Right hindlimb (tissue), 1 donor: ENCODE measurements at regions not wholly inside any gene's neighbourhood (a gene's known extent, or its start where the extent isn't known, plus 50 kb on each side); places are given as distances from the start of the nearest gene placed in this dataset.
"Not testable (repeated sequence)": the region's sequence is repeated elsewhere in the genome, so short reads cannot be mapped to it uniquely, and the experiment has no call there.

Source experiments
- DNase-seq: peaks from one replicate; pipeline ENCODE4 v3.0.0-alpha.2; 2018

GRCh38 chr1:187038784-187039183 lies 210.0 kb downstream of the PLA2G4A start:
- DNase-seq: no peak

GRCh38 chr1:187041104-187041503 lies 212.4 kb downstream of the PLA2G4A start:
- no peak for DNase-seq

- no peak for DNase-seq
These were observed 213.8 kb downstream of the PLA2G4A start for GRCh38 chr1:187042538-187042937.

- not testable (repeated sequence) for DNase-seq
These were observed 214.7 kb downstream of the PLA2G4A start for GRCh38 chr1:187043433-187043832.

- DNase-seq: no peak
These were observed 215.7 kb downstream of the PLA2G4A start for GRCh38 chr1:187044411-187044810.

- DNase-seq: no peak
These were observed 216.6 kb downstream of the PLA2G4A start for GRCh38 chr1:187045371-187045770.

- no peak for DNase-seq
These were observed 217.5 kb downstream of the PLA2G4A start for GRCh38 chr1:187046293-187046692.

- no peak for DNase-seq
These were observed 218.5 kb downstream of the PLA2G4A start for GRCh38 chr1:187047298-187047697.

- DNase-seq: no peak
These were observed 223.0 kb downstream of the PLA2G4A start for GRCh38 chr1:187051618-187052232.

- no peak for DNase-seq
These were observed 225.1 kb downstream of the PLA2G4A start for GRCh38 chr1:187053876-187054275.

- no peak for DNase-seq
These were observed 226.4 kb downstream of the PLA2G4A start for GRCh38 chr1:187054862-187055757.

GRCh38 chr1:187063271-187063670 lies 234.5 kb downstream of the PLA2G4A start:
- no peak for DNase-seq

GRCh38 chr1:187067160-187067559 lies 238.4 kb downstream of the PLA2G4A start:
- peak; percentile 23 for DNase-seq

GRCh38 chr1:187070076-187070475 lies 241.3 kb downstream of the PLA2G4A start:
- DNase-seq: no peak

- not testable (repeated sequence) for DNase-seq
These were observed 243.7 kb downstream of the PLA2G4A start for GRCh38 chr1:187072262-187073034.

GRCh38 chr1:187073035-187073560 lies 244.3 kb downstream of the PLA2G4A start:
- DNase-seq: not testable (repeated sequence)

- DNase-seq: not testable (repeated sequence)
These were observed 245.0 kb downstream of the PLA2G4A start for GRCh38 chr1:187073634-187074245.

GRCh38 chr1:187074445-187075048 lies 245.8 kb downstream of the PLA2G4A start:
- no peak for DNase-seq

- DNase-seq: no peak
These were observed 248.2 kb downstream of the PLA2G4A start for GRCh38 chr1:187076922-187077321.

GRCh38 chr1:187078321-187078720 lies 249.6 kb downstream of the PLA2G4A start:
- no peak for DNase-seq

GRCh38 chr1:187078916-187079315 lies 250.2 kb downstream of the PLA2G4A start:
- DNase-seq: no peak

GRCh38 chr1:187079330-187079729 lies 250.6 kb downstream of the PLA2G4A start:
- DNase-seq: no peak
